G401.6 (cell line): ENCODE measurements at regions not wholly inside any gene's neighbourhood (a gene's known extent, or its start where the extent isn't known, plus 50 kb on each side); places are given as distances from the start of the nearest gene placed in this dataset.

ENCODE experiments used
- FAIRE-seq: peaks from 2 replicates; lab custom pipeline; 2012; peaks lifted over from hg19 to GRCh38; lab: Jason Lieb, UNC

DNA sequence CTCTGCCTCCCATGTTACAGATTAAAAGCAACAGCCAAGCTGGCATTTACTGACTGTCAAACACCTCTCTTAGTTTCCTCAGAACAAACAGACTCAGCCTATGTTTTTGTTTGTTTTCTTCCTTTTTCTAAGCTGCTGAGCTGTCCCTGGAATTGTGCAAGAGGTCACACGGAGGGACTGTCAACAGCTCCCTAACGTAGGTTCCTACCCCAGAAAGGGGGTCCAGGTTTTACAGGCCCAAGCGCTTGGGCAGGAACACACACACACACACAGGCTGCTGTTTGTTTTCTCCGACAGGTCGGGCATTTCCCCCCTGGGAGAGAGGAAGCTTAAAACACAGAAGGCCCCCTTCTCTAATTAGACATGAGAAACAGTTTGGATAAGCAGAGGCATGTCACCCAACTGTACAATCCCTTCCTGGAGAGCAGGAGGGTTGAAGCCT lies 739.6 kb upstream of the TBX3 start:
- no peak for FAIRE-seq

GRCh38 chr12:115422845-115423545 lies 739.0 kb upstream of the TBX3 start:
- FAIRE-seq = no peak

DNA sequence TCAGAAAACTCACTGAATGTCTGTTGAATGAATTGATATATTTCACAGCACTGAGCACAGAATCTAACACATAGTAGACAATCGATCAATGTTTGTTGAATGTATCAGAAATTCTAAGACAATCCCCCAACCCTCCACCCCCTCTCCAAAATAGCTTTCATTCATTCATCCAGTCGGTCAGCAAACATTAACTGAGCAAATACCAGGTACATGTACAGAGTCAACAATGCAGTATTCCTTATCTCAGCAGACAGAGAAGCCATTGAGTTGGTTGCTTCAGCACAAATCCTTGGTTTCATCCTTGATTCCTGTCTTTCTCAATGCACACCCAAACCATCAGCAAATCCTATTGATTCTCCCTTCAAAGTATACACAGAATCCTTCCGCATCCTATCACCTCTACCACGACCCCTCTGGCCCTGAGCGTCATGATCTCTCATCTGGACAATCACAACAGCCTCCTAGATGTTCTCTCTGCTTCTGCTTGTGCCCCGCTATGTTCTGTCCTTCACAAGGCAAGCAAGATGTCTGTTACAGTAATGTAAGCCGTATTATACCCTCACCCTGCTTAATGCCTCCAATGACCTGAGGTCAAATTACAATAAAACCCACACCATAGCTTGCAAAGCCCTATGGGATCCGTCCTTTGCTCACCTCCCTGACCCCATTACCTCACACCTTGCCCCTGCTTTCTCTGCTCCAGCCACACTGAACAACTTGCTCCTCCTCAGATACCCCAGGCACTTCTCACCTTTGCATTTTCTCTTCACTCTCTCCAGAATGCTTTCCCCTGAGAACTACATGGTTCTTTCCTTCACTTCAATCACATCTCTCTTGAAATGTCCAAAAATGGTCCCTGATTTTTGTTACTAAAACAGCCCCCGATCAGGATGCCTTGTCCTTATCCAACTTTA lies 738.1 kb upstream of the TBX3 start:
- no peak for FAIRE-seq

DNA sequence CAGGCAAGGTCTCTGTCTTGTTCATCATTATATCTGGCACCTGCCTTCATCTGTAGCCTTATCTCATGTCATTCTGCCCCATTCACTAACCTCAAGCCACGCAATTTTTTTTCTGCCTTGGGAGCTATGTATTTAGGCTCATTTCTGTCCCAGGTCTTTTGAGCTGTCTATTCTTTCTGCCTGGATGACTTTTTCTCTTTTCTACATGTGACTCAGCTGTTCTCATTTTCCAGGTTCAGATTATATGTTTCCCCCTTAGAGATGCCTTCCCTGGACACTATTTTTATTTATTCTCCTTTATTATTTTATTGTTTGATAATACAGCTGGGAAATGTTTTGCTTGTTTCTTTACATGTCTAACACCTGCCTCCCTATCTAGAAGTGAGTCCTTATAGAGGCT lies 737.4 kb upstream of the TBX3 start:
- no peak for FAIRE-seq

DNA sequence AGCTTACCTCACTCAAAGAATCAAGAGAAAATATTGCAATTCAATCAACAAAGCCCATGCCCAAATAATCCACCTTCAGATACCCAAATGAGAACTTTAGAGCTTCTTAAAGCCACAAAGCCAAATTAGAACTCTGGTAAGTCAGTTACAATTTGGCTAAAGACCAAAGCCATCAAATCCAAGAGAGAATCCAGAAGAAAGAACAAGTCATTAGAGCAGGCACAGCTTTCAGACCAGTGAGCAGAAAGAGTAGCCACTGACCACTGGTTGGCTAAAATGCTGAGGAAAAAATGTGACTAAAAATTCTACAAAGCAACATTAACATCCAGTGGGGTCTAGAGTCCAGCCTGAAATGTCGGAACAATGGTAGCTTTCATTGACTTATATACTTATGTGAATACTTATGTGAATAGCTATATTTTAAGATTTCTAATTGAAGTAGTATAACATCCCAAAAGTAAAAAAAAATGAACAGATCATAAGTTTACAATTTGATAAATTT lies 735.2 kb upstream of the TBX3 start:
- no peak for FAIRE-seq

DNA sequence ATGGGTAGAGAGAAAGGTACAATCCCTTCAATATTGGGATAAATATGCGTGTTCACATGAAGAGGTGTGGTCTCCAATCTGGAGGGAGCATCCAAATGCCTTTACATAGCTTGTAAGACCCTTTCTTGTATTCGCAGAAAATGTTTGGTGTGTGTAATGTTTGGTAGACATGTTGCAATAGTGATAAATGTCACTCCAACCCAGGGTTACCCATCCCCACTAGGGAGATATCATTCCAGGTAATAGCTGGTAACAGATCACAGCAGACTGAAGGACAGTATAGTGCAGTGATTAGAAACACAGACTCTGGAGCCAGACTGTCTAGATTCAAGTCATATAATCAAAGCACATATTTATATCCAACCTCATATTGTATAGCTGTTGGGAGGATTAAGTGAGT lies 733.6 kb upstream of the TBX3 start:
- no peak for FAIRE-seq

- FAIRE-seq = no peak
Measured at GRCh38 chr12:115416869-115417268, 732.9 kb upstream of the TBX3 start.

DNA sequence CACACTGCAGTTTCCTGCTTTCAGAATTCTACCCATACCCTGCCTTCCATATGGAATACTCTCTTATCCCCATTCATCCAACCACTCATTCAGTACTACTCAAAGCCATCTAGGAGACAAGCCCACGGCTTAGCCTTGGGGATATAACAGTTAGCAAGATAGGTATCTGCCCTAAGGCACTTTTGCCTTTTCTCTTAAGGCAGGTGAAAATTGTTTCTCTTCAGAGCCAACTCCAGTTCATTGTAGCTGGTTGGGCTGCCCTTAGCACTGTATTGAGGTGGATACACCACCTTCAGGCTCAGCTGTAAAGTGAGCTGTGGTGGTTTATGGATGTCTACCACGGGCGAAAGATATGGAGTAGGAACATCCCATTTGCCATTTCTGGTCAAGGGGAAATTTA lies 729.7 kb upstream of the TBX3 start:
- FAIRE-seq = no peak

DNA sequence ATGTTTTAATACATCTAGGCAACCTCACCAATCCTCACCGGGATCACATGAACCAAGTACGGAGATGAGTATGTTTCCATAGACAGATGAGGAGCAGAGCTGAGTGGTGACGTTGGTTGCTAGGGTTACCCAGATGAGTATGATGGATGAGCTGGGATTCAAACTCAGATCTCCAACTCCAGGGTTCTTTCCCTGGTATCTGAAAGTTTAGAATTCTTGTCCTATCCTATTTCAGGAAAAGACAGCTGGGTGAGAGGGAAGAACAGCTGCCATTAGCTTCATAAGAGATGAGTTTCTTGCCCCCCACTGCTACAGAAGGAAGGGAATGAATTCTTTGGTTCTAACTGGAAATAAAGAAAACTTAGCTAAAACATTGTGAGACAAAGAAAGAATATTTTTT lies 728.9 kb upstream of the TBX3 start:
- no peak for FAIRE-seq

GRCh38 chr12:115411121-115411520 lies 727.1 kb upstream of the TBX3 start:
- no peak for FAIRE-seq

- no peak for FAIRE-seq
Measured at GRCh38 chr12:115408642-115409041, 724.7 kb upstream of the TBX3 start.

GRCh38 chr12:115407723-115408122 lies 723.7 kb upstream of the TBX3 start:
- FAIRE-seq = no peak

GRCh38 chr12:115407036-115407435 lies 723.1 kb upstream of the TBX3 start:
- no peak for FAIRE-seq

DNA sequence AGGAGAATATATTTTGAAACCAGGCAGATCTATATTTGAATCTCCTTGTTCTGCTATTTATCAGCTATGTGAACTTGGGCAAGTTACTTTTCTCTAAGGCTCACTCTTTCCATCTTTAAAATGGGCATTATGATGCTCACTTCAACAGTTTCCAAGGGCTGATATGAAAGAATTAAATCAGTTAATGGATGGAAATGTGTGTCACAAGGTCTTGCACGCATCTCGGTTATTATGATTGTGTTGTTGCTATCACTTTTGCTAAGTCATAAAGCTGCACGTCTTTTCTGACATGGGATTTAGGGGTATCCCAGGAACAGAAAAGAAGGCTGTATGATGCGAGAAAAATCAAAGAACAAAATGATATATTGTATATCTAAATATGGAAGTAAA lies 721.5 kb upstream of the TBX3 start:
- FAIRE-seq = no peak

GRCh38 chr12:115404761-115405470 lies 720.9 kb upstream of the TBX3 start:
- FAIRE-seq = no peak

DNA sequence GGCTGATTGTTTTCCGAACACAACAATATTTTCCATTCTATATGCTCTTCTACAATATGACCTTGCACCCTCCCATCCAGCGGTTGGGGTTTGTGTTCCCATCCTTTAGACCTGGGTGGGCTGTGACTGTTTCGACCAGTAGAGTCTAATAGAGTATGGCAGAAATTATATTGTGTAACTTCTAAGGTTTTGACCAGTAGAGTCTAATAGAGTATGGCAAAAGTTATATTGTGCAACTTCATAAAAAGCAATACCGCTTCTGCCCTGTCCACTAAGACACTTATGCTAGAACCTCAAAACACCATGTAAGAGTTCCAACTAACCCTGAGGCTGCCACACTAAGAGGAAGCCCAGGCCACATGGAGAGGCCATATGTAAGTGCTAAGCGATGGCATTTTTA lies 719.7 kb upstream of the TBX3 start:
- no peak for FAIRE-seq

DNA sequence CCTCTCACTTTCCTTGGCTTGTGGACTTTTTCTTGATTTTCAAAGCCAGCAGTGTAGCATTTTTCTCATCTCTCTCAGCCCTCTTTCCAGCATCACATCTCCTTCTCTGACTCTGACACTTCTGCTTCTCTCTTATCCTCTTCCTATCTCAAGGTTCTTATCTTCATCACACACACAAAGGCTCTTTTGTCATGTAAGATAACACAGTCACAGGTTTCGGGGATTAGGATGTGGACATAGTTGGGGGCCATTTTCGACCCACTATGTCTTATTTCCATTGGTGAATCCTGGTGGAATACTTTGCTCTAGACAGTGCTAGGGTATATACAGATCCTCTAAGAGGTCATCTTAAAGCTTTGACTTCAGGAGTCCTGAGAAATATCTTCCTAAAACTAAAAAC lies 719.3 kb upstream of the TBX3 start:
- no peak for FAIRE-seq

- no peak for FAIRE-seq
Measured at GRCh38 chr12:115402443-115403180, 718.6 kb upstream of the TBX3 start.

DNA sequence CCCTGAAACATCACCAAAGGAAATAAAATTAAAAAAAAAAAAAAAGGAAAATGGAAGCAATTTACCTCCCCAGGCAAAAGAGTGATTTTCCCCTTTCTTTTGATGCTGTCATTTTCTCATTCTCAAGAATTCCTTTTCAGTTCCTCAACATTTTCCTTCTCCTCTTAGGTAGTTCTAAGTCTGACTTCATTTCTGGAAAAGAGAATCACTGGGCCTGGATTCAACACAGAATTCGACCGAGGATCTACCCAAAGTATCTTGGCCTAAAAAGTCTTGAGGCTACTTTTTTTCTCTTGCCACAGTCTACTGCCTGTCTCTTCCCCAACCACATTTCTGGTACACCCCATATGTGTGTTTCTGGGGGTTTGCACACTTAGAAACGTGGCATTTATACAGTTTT lies 717.8 kb upstream of the TBX3 start:
- FAIRE-seq = no peak

- FAIRE-seq = no peak
Measured at GRCh38 chr12:115400011-115400410, 716.0 kb upstream of the TBX3 start.

- no peak for FAIRE-seq
Measured at GRCh38 chr12:115398311-115398781, 714.4 kb upstream of the TBX3 start.

GRCh38 chr12:115396567-115396966 lies 712.6 kb upstream of the TBX3 start:
- FAIRE-seq = no peak
